ENCODE measurements at regions not wholly inside any gene's neighbourhood (a gene's known extent, or its start where the extent isn't known, plus 50 kb on each side); places are given as distances from the start of the nearest gene placed in this dataset.

DNA sequence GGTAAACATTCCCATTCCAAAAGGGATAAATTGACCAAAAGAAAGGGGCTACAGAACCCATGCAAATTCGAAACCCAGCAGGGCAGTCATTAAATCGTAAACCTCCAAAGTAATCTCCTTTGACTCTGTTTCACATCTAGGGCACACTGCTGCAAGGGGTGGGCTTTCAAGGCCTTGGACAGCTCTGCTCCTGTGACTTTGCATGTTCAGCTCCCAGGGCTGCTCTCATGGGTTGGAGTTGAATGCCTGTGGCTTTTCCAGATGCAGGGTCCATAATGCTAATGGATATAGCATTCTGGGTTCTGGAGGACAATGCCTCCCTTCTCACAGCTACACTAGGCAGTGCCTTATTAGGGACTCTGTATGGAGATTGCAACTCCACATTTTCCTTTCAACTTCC is 211.9 kb upstream of the MANEA start (continued):
- TF ChIP-seq, protein P1, sequence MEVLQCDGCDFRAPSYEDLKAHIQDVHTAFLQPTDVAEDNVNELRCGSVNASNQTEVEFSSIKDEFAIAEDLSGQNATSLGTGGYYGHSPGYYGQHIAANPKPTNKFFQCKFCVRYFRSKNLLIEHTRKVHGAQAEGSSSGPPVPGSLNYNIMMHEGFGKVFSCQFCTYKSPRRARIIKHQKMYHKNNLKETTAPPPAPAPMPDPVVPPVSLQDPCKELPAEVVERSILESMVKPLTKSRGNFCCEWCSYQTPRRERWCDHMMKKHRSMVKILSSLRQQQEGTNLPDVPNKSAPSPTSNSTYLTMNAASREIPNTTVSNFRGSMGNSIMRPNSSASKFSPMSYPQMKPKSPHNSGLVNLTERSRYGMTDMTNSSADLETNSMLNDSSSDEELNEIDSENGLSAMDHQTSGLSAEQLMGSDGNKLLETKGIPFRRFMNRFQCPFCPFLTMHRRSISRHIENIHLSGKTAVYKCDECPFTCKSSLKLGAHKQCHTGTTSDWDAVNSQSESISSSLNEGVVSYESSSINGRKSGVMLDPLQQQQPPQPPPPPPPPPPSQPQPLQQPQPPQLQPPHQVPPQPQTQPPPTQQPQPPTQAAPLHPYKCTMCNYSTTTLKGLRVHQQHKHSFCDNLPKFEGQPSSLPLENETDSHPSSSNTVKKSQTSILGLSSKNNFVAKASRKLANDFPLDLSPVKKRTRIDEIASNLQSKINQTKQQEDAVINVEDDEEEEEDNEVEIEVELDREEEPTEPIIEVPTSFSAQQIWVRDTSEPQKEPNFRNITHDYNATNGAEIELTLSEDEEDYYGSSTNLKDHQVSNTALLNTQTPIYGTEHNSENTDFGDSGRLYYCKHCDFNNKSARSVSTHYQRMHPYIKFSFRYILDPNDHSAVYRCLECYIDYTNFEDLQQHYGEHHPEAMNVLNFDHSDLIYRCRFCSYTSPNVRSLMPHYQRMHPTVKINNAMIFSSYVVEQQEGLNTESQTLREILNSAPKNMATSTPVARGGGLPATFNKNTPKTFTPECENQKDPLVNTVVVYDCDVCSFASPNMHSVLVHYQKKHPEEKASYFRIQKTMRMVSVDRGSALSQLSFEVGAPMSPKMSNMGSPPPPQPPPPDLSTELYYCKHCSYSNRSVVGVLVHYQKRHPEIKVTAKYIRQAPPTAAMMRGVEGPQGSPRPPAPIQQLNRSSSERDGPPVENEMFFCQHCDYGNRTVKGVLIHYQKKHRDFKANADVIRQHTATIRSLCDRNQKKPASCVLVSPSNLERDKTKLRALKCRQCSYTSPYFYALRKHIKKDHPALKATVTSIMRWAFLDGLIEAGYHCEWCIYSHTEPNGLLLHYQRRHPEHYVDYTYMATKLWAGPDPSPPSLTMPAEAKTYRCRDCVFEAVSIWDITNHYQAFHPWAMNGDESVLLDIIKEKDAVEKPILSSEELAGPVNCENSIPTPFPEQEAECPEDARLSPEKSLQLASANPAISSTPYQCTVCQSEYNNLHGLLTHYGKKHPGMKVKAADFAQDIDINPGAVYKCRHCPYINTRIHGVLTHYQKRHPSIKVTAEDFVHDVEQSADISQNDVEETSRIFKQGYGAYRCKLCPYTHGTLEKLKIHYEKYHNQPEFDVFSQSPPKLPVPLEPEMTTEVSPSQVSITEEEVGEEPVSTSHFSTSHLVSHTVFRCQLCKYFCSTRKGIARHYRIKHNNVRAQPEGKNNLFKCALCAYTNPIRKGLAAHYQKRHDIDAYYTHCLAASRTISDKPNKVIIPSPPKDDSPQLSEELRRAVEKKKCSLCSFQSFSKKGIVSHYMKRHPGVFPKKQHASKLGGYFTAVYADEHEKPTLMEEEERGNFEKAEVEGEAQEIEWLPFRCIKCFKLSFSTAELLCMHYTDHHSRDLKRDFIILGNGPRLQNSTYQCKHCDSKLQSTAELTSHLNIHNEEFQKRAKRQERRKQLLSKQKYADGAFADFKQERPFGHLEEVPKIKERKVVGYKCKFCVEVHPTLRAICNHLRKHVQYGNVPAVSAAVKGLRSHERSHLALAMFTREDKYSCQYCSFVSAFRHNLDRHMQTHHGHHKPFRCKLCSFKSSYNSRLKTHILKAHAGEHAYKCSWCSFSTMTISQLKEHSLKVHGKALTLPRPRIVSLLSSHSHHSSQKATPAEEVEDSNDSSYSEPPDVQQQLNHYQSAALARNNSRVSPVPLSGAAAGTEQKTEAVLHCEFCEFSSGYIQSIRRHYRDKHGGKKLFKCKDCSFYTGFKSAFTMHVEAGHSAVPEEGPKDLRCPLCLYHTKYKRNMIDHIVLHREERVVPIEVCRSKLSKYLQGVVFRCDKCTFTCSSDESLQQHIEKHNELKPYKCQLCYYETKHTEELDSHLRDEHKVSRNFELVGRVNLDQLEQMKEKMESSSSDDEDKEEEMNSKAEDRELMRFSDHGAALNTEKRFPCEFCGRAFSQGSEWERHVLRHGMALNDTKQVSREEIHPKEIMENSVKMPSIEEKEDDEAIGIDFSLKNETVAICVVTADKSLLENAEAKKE (CRISPR knock-in tag; IDR thresholded peaks at IDR 0.05): peak; percentile 27; the same call in 1 of the 2 replicates

DNA sequence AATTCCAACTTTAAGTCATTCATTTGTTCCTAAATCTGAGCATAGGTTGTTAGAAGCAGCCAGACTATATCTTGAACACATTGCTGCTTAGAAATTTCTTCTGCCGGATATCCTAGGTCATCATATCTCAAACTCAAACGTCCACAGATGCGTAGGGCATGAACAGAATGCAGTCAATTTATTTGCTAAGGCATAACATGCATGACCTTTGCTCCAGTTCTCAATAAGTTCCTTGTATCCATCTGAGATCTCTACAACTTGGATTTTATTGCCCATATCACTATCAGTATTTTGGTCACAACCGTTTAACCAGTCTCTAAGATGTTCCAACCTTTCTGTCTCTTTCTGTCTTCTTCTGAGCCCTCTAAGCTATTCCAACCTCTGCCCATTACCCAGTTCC is 210.9 kb upstream of the MANEA start:
- peaks cover 16% of the 10 kb centered on the region for H3K4me1 ChIP-seq (ENCODE audit: insufficient read depth)
- H3K4me2 ChIP-seq: peak overlapping the region; percentile 51
- no peaks in the 10 kb centered on the region for H3K79me2 ChIP-seq (replicated peaks; ENCODE audit: insufficient read depth)
- Mint-ChIP-seq H3K4me3 (no peak overlapping the region), H3K9me3 (no peaks in the 10 kb centered on the region), H3K27ac (no peak overlapping the region), H3K27me3 (ENCODE audit: insufficient read depth, low read depth, poor library complexity) (no peaks in the 10 kb centered on the region), H3K36me3 (ENCODE audit: low read depth) (no peaks in the 10 kb centered on the region), H3K4me1 (peaks cover 19% of the 10 kb centered on the region)
- DNase-seq (ENCODE audit: low spot score) (no peak), ATAC-seq (no peak)
- H3K27me3 ChIP-seq (ENCODE audit: insufficient read depth): no peaks in the 10 kb centered on the region
- no peak overlapping the region for H2AFZ ChIP-seq
- no peak overlapping the region for H3K27ac ChIP-seq (ENCODE audit: low read depth)
- H4K20me1 ChIP-seq (replicated peaks; ENCODE audit: insufficient read depth): no peaks in the 10 kb centered on the region
- H3K9me2 ChIP-seq (ENCODE audit: insufficient read depth): no peaks in the 10 kb centered on the region; the same call in 1 of the 2 replicates
- no peaks in the 10 kb centered on the region for H3F3A ChIP-seq (replicated peaks; ENCODE audit: low read depth)
- H3K36me3 ChIP-seq (ENCODE audit: insufficient read depth): no peaks in the 10 kb centered on the region
- H3K4me3 ChIP-seq: peak overlapping the region; percentile 15; the same call in 1 of the 2 replicates
- TF ChIP-seq, protein P1 (CRISPR knock-in tag; IDR thresholded peaks at IDR 0.05): no peak
- TF ChIP-seq, protein P2, sequence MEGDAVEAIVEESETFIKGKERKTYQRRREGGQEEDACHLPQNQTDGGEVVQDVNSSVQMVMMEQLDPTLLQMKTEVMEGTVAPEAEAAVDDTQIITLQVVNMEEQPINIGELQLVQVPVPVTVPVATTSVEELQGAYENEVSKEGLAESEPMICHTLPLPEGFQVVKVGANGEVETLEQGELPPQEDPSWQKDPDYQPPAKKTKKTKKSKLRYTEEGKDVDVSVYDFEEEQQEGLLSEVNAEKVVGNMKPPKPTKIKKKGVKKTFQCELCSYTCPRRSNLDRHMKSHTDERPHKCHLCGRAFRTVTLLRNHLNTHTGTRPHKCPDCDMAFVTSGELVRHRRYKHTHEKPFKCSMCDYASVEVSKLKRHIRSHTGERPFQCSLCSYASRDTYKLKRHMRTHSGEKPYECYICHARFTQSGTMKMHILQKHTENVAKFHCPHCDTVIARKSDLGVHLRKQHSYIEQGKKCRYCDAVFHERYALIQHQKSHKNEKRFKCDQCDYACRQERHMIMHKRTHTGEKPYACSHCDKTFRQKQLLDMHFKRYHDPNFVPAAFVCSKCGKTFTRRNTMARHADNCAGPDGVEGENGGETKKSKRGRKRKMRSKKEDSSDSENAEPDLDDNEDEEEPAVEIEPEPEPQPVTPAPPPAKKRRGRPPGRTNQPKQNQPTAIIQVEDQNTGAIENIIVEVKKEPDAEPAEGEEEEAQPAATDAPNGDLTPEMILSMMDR (conservative IDR thresholded peaks at IDR 0.05; ENCODE audit: low read depth in 2 of 2): no peak
- TF ChIP-seq POLR2AphosphoS5 (IDR thresholded peaks at IDR 0.05; ENCODE audit: low read depth): no peak

Data from GM23338 (cell line).